IPS-18a (cell line): ENCODE measurements at regions not wholly inside any gene's neighbourhood (a gene's known extent, or its start where the extent isn't known, plus 50 kb on each side); places are given as distances from the start of the nearest gene placed in this dataset.
"Not testable (repeated sequence)": the region's sequence is repeated elsewhere in the genome, so short reads cannot be mapped to it uniquely, and the experiment has no call there.

Source experiments
- H3K27ac ChIP-seq: one replicate; pipeline ENCODE4 v1.5.1; 2013; ENCODE audit warnings: low read length
- H3K27me3 ChIP-seq: one replicate; pipeline ENCODE4 v1.6.1; 2013; ENCODE audit warnings: mild to moderate bottlenecking, low read length; ENCODE audit not compliant: control insufficient read depth, insufficient read depth
- H3K36me3 ChIP-seq: one replicate; pipeline ENCODE4 v1.6.1; 2013; ENCODE audit warnings: low read depth, low read length; ENCODE audit not compliant: control insufficient read depth
- H3K4me1 ChIP-seq: one replicate; pipeline ENCODE4 v1.6.1; 2013; ENCODE audit warnings: low read depth, low read length; ENCODE audit not compliant: control insufficient read depth
- H3K4me3 ChIP-seq: one replicate; pipeline ENCODE4 v1.5.1; 2013; ENCODE audit warnings: low read length
- H3K9ac ChIP-seq: one replicate; pipeline ENCODE4 v1.6.1; 2013; ENCODE audit warnings: mild to moderate bottlenecking, low read length, moderate library complexity
- H3K9me3 ChIP-seq: one replicate; pipeline ENCODE4 v1.6.1; 2013; ENCODE audit warnings: low read depth, low read length; ENCODE audit not compliant: control insufficient read depth

- Histone ChIP-seq H3K27ac (no peak overlapping the region), H3K9ac (no peak overlapping the region), H3K9me3 (no peaks in the 10 kb centered on the region), H3K4me1 (no peaks in the 10 kb centered on the region), H3K36me3 (no peaks in the 10 kb centered on the region), H3K4me3 (no peak overlapping the region), H3K27me3 (no peaks in the 10 kb centered on the region)
Observed at GRCh38 chr2:125296742-125297141, 1271.7 kb downstream of the CNTNAP5 start.

- Histone ChIP-seq H3K36me3 (no peaks in the 10 kb centered on the region), H3K4me3 (no peak overlapping the region), H3K27me3 (no peaks in the 10 kb centered on the region), H3K4me1 (no peaks in the 10 kb centered on the region), H3K9me3 (no peaks in the 10 kb centered on the region), H3K27ac (no peak overlapping the region), H3K9ac (no peak overlapping the region)
Observed at GRCh38 chr2:125310657-125311364, 1285.7 kb downstream of the CNTNAP5 start.

- Histone ChIP-seq H3K36me3 (no peaks in the 10 kb centered on the region), H3K27me3 (no peaks in the 10 kb centered on the region), H3K4me1 (no peaks in the 10 kb centered on the region), H3K4me3 (no peak overlapping the region), H3K9ac (no peak overlapping the region), H3K27ac (no peak overlapping the region), H3K9me3 (no peaks in the 10 kb centered on the region)
Observed at GRCh38 chr2:125312342-125312741, 1287.3 kb downstream of the CNTNAP5 start.

GRCh38 chr2:125313806-125314205, 1288.7 kb downstream of the CNTNAP5 start:
- Histone ChIP-seq H3K9me3 (no peaks in the 10 kb centered on the region), H3K9ac (no peak overlapping the region), H3K27me3 (no peaks in the 10 kb centered on the region), H3K4me1 (no peaks in the 10 kb centered on the region), H3K27ac (no peak overlapping the region), H3K4me3 (no peak overlapping the region), H3K36me3 (no peaks in the 10 kb centered on the region)

DNA sequence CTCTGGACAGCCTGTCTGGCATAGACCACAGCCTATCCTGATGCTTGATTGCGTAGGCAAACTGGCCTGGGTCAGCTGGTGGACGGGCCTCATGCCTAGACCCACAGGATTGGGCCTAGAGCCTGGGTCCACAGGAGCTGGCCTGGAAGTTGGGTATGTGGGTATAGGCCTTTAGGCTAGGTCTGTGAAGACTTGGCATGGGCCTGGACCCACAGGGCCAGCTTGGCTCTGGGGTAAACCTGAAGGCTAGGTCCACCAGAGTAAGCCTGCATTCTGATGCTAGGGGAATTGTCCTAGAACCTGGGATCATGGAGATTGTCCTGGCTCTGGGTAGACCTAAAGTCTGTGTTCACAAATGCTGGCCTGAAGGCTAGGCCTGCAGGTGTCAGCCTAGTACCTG, 1293.7 kb downstream of the CNTNAP5 start:
- Histone ChIP-seq H3K9me3 (no peaks in the 10 kb centered on the region), H3K27ac (no peak overlapping the region), H3K27me3 (no peaks in the 10 kb centered on the region), H3K9ac (no peak overlapping the region), H3K4me3 (no peak overlapping the region), H3K36me3 (no peaks in the 10 kb centered on the region), H3K4me1 (no peaks in the 10 kb centered on the region)

- Histone ChIP-seq H3K36me3 (no peaks in the 10 kb centered on the region), H3K27me3 (no peaks in the 10 kb centered on the region), H3K9me3 (no peaks in the 10 kb centered on the region), H3K4me3 (no peak overlapping the region), H3K9ac (no peak overlapping the region), H3K27ac (no peak overlapping the region), H3K4me1 (no peaks in the 10 kb centered on the region)
Observed at GRCh38 chr2:125324273-125324672, 1299.2 kb downstream of the CNTNAP5 start.

DNA sequence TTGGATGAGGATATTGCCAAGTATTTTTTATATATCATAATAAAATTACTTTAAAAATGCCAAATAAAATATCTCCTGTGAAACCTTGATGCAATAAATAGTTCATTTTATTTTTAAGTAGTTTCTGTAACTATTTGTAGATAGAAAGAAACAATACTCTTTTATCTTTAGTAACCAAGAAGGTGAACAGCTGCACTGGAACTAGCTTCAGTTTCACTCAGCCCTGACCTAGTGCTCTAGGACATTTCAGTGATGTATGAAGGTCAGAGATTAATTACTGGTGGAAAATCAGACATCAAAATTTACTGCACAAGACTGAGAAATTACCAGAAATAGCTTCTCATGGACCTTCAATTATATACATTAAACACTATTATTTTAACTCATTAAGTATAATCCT, 1305.0 kb downstream of the CNTNAP5 start:
- H3K27ac ChIP-seq = no peak overlapping the region
- no peak overlapping the region for H3K9ac ChIP-seq
- no peaks in the 10 kb centered on the region for H3K27me3 ChIP-seq
- H3K9me3 ChIP-seq = no peaks in the 10 kb centered on the region
- H3K4me3 ChIP-seq = no peak overlapping the region
- no peaks in the 10 kb centered on the region for H3K4me1 ChIP-seq
- H3K36me3 ChIP-seq = no peaks in the 10 kb centered on the region

- Histone ChIP-seq H3K9me3 (no peaks in the 10 kb centered on the region), H3K4me3 (no peak overlapping the region), H3K27me3 (no peaks in the 10 kb centered on the region), H3K9ac (no peak overlapping the region), H3K36me3 (no peaks in the 10 kb centered on the region), H3K4me1 (no peaks in the 10 kb centered on the region), H3K27ac (no peak overlapping the region)
Observed at GRCh38 chr2:125341353-125341752, 1314.6 kb upstream of the GYPC start.

GRCh38 chr2:125353542-125353941, 1302.4 kb upstream of the GYPC start:
- H3K9ac ChIP-seq, H3K27me3 ChIP-seq, H3K36me3 ChIP-seq, H3K9me3 ChIP-seq, H3K4me3 ChIP-seq, H3K27ac ChIP-seq, H3K4me1 ChIP-seq: not testable (repeated sequence)

GRCh38 chr2:125364192-125364983, 1291.6 kb upstream of the GYPC start:
- Histone ChIP-seq H3K4me3 (no peak overlapping the region), H3K36me3 (no peaks in the 10 kb centered on the region), H3K9me3 (no peaks in the 10 kb centered on the region), H3K27ac (no peak overlapping the region), H3K4me1 (no peaks in the 10 kb centered on the region), H3K27me3 (no peaks in the 10 kb centered on the region), H3K9ac (no peak overlapping the region)

- Histone ChIP-seq H3K36me3 (no peaks in the 10 kb centered on the region), H3K4me1 (no peaks in the 10 kb centered on the region), H3K27ac (no peak overlapping the region), H3K4me3 (no peak overlapping the region), H3K9me3 (no peaks in the 10 kb centered on the region), H3K9ac (no peak overlapping the region), H3K27me3 (no peaks in the 10 kb centered on the region)
Observed at GRCh38 chr2:125364984-125365265, 1291.0 kb upstream of the GYPC start.

DNA sequence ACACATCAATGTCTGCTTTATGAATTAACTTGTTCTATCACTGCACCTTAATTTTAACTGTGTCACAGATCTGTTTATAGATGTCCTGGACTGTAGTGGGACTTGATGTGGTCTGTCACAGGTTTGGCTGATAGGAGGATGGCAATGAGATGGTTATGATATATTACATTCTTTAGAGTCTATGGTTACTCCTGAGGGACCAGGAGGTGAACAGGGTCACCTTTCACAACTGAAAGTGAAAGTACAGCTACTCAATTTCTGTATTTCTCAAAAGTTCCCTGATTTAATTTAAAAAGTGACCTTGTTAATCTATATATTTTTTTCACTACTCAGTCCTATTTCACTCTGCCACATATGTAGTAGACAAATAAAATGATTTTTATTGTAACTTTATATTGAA, 1284.1 kb upstream of the GYPC start:
- Histone ChIP-seq H3K4me1 (no peaks in the 10 kb centered on the region), H3K9me3 (no peaks in the 10 kb centered on the region), H3K4me3 (no peak overlapping the region)

More for the DNA sequence above, 1284.1 kb upstream of the GYPC start:
- Histone ChIP-seq H3K27ac (no peak overlapping the region), H3K27me3 (no peaks in the 10 kb centered on the region), H3K36me3 (no peaks in the 10 kb centered on the region), H3K9ac (no peak overlapping the region)
